ENCODE measurements at regions not wholly inside any gene's neighbourhood (a gene's known extent, or its start where the extent isn't known, plus 50 kb on each side); places are given as distances from the start of the nearest gene placed in this dataset.

- TF ChIP-seq HMBOX1 (IDR thresholded peaks at IDR 0.05) (no peak), YBX1 (IDR thresholded peaks at IDR 0.05) (no peak), NFE2L1 (tag; IDR thresholded peaks at IDR 0.05; ENCODE audit: borderline replicate concordance, low read depth) (no peak), NCOR1 (IDR thresholded peaks at IDR 0.05) (peak; percentile 87), CBFA2T2 (conservative IDR thresholded peaks at IDR 0.05) (peak; percentile 89), ESRRA (IDR thresholded peaks at IDR 0.05; ENCODE audit: borderline replicate concordance, low read depth) (no peak), EGR1 (conservative IDR thresholded peaks at IDR 0.05) (peak; percentile 95), ZNF398 (CRISPR knock-in tag; IDR thresholded peaks at IDR 0.05) (no peak), SIN3B (IDR thresholded peaks at IDR 0.05; ENCODE audit: low read depth) (no peak), ZC3H11A (IDR thresholded peaks at IDR 0.05; ENCODE audit: low read depth, low read length) (no peak), ZNF407 (IDR thresholded peaks at IDR 0.05; ENCODE audit: low read depth) (no peak), RFX5 (IDR thresholded peaks at IDR 0.05; ENCODE audit: low read depth, low read length) (no peak), ZNF121 (CRISPR knock-in tag; conservative IDR thresholded peaks at IDR 0.05) (no peak), ZZZ3 (IDR thresholded peaks at IDR 0.05) (no peak), KLF6 (CRISPR knock-in tag; IDR thresholded peaks at IDR 0.05; ENCODE audit: borderline replicate concordance) (no peak), ZNF239 (CRISPR knock-in tag; IDR thresholded peaks at IDR 0.05) (no peak), ETV1 (tag; conservative IDR thresholded peaks at IDR 0.05; ENCODE audit: low read depth) (no peak), KLF1 (tag; IDR thresholded peaks at IDR 0.05) (no peak), XRCC5 (IDR thresholded peaks at IDR 0.05; ENCODE audit: low read depth, low read length) (no peak), E2F5 (CRISPR knock-in tag; IDR thresholded peaks at IDR 0.05) (no peak)
These were observed 102.5 kb upstream of the RAI14 start (continued) for GRCh38 chr5:34553581-34553980.

Measured in K562 (cell line).